ENCODE measurements at regions not wholly inside any gene's neighbourhood (a gene's known extent, or its start where the extent isn't known, plus 50 kb on each side); places are given as distances from the start of the nearest gene placed in this dataset.

DNA sequence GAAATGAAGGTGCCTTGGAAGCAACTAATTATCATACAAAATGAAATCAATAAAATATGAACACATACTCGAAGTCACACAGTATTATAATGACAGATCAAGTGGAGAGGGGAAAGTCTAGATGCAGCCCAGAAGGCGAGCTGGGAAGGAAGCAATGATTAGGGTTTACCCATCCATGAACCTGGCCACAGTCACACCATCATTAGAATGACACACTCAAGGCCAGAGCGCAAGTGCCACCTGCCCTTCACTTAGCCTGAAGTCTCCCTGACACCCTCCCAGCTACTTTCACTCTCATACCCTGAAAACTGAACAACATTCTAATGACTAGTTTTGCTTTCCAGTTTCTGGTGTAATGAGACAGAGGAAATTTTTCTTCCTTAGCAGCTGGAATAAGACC, 302.8 kb upstream of the JARID2 start:
- Histone ChIP-seq H3K4me3 (replicated peaks in 1 of 2; ENCODE audit: low read depth in 1 of 2, low read length in 2 of 2) (no peak overlapping the region), H3K9me3 (ENCODE audit: control insufficient read depth in 1 of 2, insufficient read depth in 1 of 2, low read depth in 1 of 2, low read length in 2 of 2) (no peaks in the 10 kb centered on the region), H3K4me2 (ENCODE audit: low read length) (no peak overlapping the region), H3K27ac (ENCODE audit: low read depth, low read length) (no peak overlapping the region), H3K79me2 (ENCODE audit: insufficient read depth, low read length) (no peaks in the 10 kb centered on the region), H3K4me1 (ENCODE audit: control insufficient read depth in 1 of 2, insufficient read depth in 2 of 2, low read length in 2 of 2) (no peaks in the 10 kb centered on the region; a peak in 1 of 4 replicates), H3K9ac (ENCODE audit: low read length) (no peak overlapping the region), H4K20me1 (ENCODE audit: insufficient read depth) (no peaks in the 10 kb centered on the region), H3K27me3 (ENCODE audit: insufficient read depth, low read length) (no peaks in the 10 kb centered on the region), H3K9me2 (ENCODE audit: insufficient read depth) (no peaks in the 10 kb centered on the region), H3K36me3 (ENCODE audit: control insufficient read depth in 1 of 2, insufficient read depth in 2 of 2, low read length in 2 of 2) (no peaks in the 10 kb centered on the region), H2AFZ (ENCODE audit: low read depth, low read length, poor library complexity, severe bottlenecking) (no peak overlapping the region)
- ChIA-PET RAD21 (ENCODE audit: low non-redundant PET in 1 of 2, low total read pairs in 2 of 2, uncharacterized antibody in 2 of 2, unreplicated experiment in 2 of 2) (no interaction called here), POLR2A (no interaction called here), CTCF (no interaction called here)
- no peak for TF ChIP-seq CEBPB (IDR thresholded peaks at IDR 0.05; ENCODE audit: low read depth)
- TF ChIP-seq ZNF274 (IDR thresholded peaks at IDR 0.05; ENCODE audit: low read depth, low read length) = no peak
- TF ChIP-seq, protein P1, sequence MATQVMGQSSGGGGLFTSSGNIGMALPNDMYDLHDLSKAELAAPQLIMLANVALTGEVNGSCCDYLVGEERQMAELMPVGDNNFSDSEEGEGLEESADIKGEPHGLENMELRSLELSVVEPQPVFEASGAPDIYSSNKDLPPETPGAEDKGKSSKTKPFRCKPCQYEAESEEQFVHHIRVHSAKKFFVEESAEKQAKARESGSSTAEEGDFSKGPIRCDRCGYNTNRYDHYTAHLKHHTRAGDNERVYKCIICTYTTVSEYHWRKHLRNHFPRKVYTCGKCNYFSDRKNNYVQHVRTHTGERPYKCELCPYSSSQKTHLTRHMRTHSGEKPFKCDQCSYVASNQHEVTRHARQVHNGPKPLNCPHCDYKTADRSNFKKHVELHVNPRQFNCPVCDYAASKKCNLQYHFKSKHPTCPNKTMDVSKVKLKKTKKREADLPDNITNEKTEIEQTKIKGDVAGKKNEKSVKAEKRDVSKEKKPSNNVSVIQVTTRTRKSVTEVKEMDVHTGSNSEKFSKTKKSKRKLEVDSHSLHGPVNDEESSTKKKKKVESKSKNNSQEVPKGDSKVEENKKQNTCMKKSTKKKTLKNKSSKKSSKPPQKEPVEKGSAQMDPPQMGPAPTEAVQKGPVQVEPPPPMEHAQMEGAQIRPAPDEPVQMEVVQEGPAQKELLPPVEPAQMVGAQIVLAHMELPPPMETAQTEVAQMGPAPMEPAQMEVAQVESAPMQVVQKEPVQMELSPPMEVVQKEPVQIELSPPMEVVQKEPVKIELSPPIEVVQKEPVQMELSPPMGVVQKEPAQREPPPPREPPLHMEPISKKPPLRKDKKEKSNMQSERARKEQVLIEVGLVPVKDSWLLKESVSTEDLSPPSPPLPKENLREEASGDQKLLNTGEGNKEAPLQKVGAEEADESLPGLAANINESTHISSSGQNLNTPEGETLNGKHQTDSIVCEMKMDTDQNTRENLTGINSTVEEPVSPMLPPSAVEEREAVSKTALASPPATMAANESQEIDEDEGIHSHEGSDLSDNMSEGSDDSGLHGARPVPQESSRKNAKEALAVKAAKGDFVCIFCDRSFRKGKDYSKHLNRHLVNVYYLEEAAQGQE (IDR thresholded peaks at IDR 0.05; ENCODE audit: low read depth) = no peak
- TF ChIP-seq, protein P2, sequence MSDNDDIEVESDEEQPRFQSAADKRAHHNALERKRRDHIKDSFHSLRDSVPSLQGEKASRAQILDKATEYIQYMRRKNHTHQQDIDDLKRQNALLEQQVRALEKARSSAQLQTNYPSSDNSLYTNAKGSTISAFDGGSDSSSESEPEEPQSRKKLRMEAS (IDR thresholded peaks at IDR 0.05) = no peak
- TF ChIP-seq JUND (IDR thresholded peaks at IDR 0.05) = no peak
- TF ChIP-seq POLR2A (IDR thresholded peaks at IDR 0.05; ENCODE audit: borderline replicate concordance, extremely low read depth, insufficient read depth, insufficient read length) = no peak
- no peak for TF ChIP-seq ELF1 (IDR thresholded peaks at IDR 0.05; ENCODE audit: borderline replicate concordance, low read depth)
- no peak for TF ChIP-seq TCF7L2 (IDR thresholded peaks at IDR 0.05; ENCODE audit: borderline replicate concordance, extremely low read depth, insufficient read depth, insufficient read length)
- TF ChIP-seq CBX3 (IDR thresholded peaks at IDR 0.05; ENCODE audit: low read depth) = no peak
- no peak for TF ChIP-seq SRF (IDR thresholded peaks at IDR 0.05; ENCODE audit: low read depth)
- TF ChIP-seq ZFX (IDR thresholded peaks at IDR 0.05) = no peak
- no peak for TF ChIP-seq FOSL1 (IDR thresholded peaks at IDR 0.05; ENCODE audit: low read depth)
- DNase-seq (ENCODE audit: low read depth, low spot score) = no peak
- no TSS peak for BruUV-seq (replicated peaks)
- ATAC-seq = no peak
- intact Hi-C loops (cut with micrococcal nuclease) = no loop called here

Measured in HCT116 (cell line).